ENCODE measurements at regions not wholly inside any gene's neighbourhood (a gene's known extent, or its start where the extent isn't known, plus 50 kb on each side); places are given as distances from the start of the nearest gene placed in this dataset.
A peak's percentile ranks its signal among the peaks of the same experiment; 100 is the strongest.

DNA sequence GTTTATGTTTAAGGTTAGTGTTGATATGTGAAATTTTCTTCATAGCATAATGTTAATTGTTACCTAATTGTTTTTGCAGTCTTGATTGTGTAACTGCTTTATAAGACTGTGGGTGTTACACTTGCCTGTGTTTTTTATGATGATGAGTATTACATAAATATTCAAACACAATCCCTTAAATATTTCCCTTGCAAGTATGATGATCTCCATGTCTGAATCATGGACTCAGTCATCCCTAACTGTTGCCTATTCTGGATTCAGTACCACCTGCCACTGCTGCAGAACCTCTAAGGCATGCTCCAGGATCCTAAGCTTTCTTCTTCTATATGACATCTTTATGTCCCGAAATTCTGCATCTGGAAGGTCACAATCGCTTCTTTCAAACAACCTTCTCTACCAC lies 246.3 kb upstream of the CLEC14A start:
- H3K9me3 ChIP-seq = no peaks in the 10 kb centered on the region
- H3K4me3 ChIP-seq = no peak overlapping the region
- no peaks in the 10 kb centered on the region for H3K36me3 ChIP-seq
- no peaks in the 10 kb centered on the region for H3K27me3 ChIP-seq
- no peak for DNase-seq

DNA sequence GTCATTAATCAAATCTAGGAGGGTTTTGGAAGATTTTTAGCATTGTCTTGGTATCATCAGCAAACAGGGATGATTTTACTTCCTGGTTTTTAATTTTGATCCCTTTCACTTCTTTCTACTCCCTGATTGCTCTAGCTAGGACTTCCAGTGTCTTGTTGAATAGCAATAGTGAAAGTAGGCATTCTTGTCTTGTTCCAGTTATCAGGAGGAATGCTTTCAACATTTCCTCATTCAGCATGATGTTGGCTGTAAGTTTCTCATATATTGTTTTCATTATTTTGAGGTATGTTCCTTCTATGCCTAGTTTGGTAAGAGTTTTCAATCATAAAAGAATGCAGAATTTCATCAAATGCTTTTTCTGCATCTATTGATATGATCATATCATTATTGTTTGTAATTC lies 244.2 kb upstream of the CLEC14A start:
- Histone ChIP-seq H3K27me3 (no peaks in the 10 kb centered on the region), H3K9me3 (no peaks in the 10 kb centered on the region), H3K36me3 (no peaks in the 10 kb centered on the region), H3K4me3 (no peak overlapping the region)
- DNase-seq = no peak

DNA sequence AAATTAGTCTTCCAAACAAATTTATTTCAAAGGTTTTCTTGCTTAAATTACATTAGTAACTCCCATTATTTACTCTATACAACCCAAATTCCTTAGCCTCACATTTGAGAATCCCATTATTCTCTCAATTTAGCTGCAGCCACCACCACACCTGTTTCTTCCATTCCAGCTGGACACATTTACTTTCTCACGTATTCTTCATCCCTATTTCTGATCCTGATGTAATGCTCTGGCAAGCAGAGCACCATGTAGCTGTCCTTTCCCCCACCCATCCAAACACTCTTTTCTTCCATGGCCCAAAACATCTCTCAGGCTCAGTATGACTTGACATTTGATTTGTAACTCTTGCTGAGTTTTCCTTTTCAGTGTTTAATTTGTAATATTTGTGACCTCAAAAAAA lies 240.2 kb upstream of the CLEC14A start:
- DNase-seq = no peak
- no peak overlapping the region for H3K4me3 ChIP-seq
- H3K9me3 ChIP-seq = no peaks in the 10 kb centered on the region; the same call in 1 of the 2 replicates
- no peaks in the 10 kb centered on the region for H3K36me3 ChIP-seq
- no peaks in the 10 kb centered on the region for H3K27me3 ChIP-seq

DNA sequence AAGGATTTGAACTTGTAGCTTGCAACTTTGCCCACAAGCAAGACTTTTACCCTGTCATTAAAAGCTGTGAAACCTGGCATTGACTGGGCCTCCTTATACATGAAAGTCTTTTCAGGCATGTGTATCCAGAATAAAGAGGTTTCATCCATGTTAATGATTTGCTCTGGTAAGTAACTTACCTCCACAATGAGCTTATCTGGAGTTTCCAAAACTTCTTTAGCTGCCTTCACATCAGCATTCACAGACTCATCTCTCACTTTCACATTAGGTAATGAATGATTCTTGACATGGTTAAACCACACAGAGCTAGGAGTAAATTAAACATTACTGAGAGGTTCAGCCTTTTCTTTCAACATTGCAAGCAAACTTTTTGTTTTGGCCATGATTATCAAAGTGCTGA lies 234.4 kb upstream of the CLEC14A start:
- Histone ChIP-seq H3K27me3 (no peaks in the 10 kb centered on the region), H3K36me3 (no peaks in the 10 kb centered on the region), H3K4me3 (no peak overlapping the region), H3K9me3 (no peaks in the 10 kb centered on the region; the same call in 1 of the 2 replicates)
- no peak for DNase-seq

DNA sequence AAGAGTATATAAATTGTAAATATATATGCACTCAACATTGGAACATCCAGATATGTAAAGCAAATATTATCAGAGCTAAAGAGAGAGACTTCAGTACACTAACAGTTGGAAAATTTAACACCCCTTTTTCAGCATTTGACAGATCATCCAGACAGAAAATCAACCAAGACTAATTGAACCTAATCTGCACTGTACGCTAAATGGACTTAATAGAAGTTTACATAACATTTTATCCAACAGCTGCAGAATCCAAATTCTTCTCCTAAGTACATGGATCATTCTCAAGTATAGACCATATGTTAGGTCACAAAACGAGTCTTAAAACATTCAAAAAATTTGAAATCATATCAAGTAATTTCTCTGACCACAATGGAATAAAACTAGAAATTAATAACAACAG lies 229.1 kb upstream of the CLEC14A start:
- H3K36me3 ChIP-seq = no peaks in the 10 kb centered on the region
- DNase-seq = no peak
- H3K4me3 ChIP-seq = no peak overlapping the region
- no peaks in the 10 kb centered on the region for H3K27me3 ChIP-seq
- H3K9me3 ChIP-seq = no peaks in the 10 kb centered on the region

DNA sequence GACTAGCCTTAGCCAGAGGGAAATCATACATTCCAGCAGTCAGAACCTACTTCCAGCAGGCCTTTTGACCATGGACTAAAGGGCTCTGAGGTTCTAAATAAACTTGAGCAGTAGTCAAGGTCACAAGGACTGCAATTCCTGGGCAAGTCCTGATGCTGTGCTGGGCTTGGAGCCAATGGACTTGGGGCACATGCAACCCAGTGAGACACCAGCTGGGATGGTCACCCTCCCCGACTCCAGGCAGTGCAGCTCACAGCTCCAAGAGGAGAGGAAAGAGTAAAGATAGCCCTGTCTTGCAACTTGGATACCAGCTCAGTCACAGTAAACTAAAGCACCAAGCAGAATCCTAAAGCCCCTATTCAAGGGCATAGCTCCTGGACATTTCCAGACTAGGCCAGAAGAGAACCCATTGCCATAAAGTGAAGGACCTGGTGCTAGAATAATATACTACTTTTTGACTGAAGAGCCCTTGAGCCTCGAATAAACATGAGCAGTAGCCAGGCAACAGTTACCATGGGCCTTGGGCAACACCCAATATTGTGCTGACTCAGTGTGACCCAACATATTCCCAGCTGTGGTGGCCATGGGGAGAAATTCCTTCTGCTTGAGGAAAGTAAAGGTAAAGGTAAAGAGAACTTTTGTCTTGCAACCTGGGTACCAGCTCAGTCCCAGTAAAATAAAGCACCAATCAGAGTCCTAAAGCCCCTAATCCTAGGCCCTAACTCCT lies 226.2 kb upstream of the CLEC14A start:
- Histone ChIP-seq H3K4me3 (no peak overlapping the region), H3K27me3 (no peaks in the 10 kb centered on the region), H3K36me3 (no peaks in the 10 kb centered on the region), H3K9me3 (no peaks in the 10 kb centered on the region)
- peak; percentile 28 for DNase-seq

DNA sequence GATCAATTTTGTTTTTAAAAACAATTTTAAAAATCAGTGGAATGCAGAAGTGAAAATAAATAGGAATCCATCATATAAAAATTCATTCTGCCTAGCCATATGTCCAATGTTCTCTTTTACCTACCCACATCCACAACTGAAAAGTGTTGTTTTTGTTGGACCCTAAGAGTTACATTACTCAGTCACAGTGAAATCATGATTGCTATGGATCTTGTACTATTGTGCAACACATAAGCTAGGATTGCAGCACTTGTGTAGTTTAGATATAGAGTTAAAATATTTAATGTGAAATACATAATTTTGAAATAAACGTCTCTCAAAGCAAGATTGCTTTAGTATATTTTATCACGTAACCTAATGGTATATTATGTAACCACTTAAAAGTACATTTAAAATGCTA lies 213.3 kb upstream of the CLEC14A start:
- Histone ChIP-seq H3K27me3 (no peaks in the 10 kb centered on the region), H3K36me3 (no peaks in the 10 kb centered on the region), H3K9me3 (no peaks in the 10 kb centered on the region), H3K4me3 (no peak overlapping the region)
- DNase-seq = no peak

DNA sequence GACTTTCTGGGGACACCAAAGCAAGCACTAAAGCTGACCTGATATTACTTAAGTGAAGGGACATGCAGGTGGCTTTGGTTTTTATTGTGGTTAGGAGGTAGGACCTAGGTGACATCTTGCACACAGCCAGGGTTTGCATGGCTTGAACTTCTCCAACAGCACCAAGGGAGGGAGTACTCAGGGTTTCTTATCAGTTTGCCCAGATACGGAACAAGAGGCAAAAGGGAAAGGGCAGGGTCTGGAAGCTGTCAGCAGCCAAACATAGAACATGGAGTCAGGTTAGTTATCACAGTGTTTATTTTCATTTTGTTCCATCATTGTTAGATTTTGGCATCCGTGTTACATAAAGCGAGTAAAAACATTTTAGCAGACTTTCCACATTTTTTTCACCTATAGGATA lies 186.3 kb upstream of the CLEC14A start:
- H3K4me3 ChIP-seq = no peak overlapping the region
- DNase-seq = no peak
- H3K27me3 ChIP-seq = no peaks in the 10 kb centered on the region
- no peaks in the 10 kb centered on the region for H3K36me3 ChIP-seq
- no peaks in the 10 kb centered on the region for H3K9me3 ChIP-seq

DNA sequence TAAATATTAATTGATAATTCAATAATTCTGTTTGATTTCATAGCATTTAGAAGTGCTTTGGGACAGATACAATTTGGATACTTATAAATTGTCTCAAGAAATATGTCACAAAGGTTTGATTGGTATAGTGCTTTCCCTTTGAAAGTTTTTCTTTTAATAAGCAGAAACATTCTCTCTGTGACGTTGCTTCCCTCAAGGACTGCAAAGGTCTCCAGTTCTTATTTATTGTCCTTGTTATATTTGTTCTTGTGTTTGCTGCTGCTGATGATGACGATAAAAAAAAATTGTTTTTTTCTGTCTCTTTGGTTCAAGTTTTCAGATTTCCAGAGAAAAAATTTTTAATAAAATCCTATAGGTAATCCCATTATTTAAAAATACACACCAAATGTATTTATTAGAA lies 176.3 kb upstream of the CLEC14A start:
- no peak overlapping the region for H3K4me3 ChIP-seq
- no peaks in the 10 kb centered on the region for H3K36me3 ChIP-seq
- H3K9me3 ChIP-seq = no peaks in the 10 kb centered on the region
- H3K27me3 ChIP-seq = no peaks in the 10 kb centered on the region
- DNase-seq = no peak

DNA sequence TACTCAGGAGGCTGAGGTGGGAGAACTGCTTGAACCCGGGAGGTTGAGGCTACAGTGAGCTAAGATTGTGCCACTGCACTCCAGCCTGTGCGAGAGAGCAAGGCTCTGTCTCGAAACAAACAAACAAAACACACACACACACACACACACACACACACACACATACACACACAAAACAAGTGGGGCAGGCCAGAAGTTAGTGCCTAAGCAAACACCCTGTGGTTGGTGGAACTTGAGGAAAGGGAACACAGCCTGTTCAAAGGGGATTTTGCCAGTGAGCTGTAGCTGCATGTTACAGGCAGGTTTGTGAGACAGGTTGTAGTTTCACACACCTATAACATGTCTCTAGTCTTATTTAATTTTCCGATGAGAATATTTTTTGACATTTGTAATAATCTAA lies 175.3 kb upstream of the CLEC14A start:
- DNase-seq = no peak
- Histone ChIP-seq H3K27me3 (no peaks in the 10 kb centered on the region), H3K36me3 (no peaks in the 10 kb centered on the region), H3K4me3 (no peak overlapping the region), H3K9me3 (no peaks in the 10 kb centered on the region)

DNA sequence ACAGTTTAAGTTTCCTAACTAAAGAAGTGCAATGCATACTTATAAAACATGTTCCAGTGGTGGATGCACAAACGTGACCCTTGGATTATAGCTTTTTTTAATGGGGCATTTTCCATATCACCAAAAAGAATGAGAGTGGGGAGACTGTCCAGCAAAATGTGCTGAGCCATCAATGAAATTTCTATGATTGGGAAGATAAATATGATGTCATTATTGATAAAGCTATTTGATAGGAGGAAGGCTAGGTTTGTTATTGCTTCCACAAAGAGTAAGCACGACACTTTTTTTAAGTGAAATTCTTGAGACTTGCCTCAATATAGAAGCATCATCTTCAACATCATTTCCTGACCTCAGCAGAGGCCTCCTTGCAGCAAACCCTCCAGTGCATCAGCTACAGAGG lies 174.6 kb upstream of the CLEC14A start:
- DNase-seq = no peak
- H3K36me3 ChIP-seq = no peaks in the 10 kb centered on the region
- no peak overlapping the region for H3K4me3 ChIP-seq
- H3K9me3 ChIP-seq = no peaks in the 10 kb centered on the region
- H3K27me3 ChIP-seq = no peaks in the 10 kb centered on the region

DNA sequence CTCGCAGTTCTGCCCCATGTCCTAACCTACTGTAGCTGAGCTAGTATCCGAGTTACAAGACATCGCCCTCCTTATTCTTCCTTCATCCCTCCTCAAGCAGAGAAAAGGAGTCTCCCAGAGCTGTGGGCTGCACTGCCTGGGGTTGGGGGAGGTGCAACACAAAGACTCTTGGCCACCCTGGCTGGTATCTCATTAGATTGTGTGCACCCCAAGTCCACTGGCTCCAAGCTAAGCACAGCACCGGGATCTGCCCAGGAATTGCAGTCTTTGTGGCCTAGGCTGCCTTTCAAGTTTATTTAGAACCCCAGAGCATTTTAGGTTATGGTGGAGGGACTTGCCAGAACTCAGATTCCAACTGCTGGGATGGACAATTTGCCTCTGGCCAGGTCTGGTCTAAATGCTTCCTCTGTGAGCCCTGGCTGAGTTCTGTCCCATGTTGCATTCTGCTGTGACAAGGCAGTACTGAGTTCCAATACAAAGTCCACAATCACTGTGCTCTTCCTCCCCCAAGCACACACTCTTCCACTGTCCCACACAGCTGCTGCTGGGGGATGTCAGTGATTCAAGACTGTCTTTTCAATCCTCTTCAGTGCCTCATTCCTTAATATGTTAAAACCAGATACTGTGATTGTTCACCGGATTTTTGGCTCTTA lies 169.6 kb upstream of the CLEC14A start:
- Histone ChIP-seq H3K36me3 (no peaks in the 10 kb centered on the region), H3K9me3 (no peaks in the 10 kb centered on the region), H3K27me3 (no peaks in the 10 kb centered on the region), H3K4me3 (no peak overlapping the region)
- no peak for DNase-seq

DNA sequence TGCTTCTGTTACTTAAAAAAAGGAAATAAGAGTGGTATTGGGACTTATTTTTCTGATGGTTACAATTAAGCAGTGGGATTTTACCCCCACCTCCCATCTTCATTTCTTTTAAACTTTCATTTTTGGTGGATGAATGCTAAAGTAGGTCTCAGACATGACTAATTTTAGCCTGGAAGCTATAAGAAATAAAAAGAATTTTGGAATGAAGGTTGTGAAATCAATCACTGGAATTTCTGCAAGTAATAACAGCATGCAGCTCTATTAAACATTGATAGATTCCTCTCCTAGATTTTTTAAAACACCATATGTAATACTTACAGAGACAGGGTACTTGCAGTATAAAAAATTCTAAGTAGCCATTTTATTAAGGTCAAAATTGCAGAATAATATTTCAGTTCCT lies 164.2 kb upstream of the CLEC14A start:
- Histone ChIP-seq H3K9me3 (no peaks in the 10 kb centered on the region), H3K27me3 (no peaks in the 10 kb centered on the region), H3K4me3 (no peak overlapping the region), H3K36me3 (no peaks in the 10 kb centered on the region)
- no peak for DNase-seq

DNA sequence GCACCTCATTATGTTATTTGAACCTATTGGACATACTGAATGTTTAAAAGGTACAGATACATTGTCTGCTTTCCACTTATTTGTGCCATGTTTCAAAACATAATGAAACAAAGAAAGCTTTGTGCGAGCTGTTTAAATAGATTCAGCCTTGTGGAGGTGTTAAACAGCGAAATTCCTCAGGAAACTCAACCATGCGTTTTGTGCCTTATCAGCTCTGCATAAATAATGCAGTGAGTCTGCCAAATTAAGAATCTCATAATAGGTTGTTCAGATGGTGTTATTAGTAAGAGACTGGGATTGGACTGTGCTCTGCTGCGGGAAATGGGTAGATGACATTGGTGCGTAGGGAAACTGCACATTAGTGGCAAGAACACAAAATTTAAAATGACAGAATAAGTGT lies 163.7 kb upstream of the CLEC14A start:
- H3K4me3 ChIP-seq = no peak overlapping the region
- H3K27me3 ChIP-seq = no peaks in the 10 kb centered on the region
- H3K9me3 ChIP-seq = no peaks in the 10 kb centered on the region
- H3K36me3 ChIP-seq = no peaks in the 10 kb centered on the region
- DNase-seq = no peak

DNA sequence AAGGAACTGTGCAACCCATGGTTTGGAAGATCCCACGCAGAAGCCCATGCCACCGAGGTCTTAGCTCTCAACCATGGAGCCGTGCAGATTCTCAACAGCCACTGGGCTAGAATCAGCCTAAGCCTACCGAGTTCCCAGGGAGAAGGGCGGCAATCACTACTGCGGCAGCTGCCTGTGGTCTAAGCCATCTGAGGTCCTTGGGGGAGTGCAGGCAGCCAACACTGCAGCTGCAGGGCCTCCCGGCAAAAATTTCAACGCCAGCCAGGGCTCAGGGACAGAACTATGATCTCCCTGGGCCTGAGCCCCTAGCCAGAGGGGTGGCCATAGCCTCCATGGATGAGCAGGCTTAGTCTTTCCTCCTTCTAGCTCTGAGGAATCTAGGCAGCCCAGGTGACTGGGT lies 156.8 kb upstream of the CLEC14A start:
- no peaks in the 10 kb centered on the region for H3K36me3 ChIP-seq
- no peak overlapping the region for H3K4me3 ChIP-seq
- H3K9me3 ChIP-seq = no peaks in the 10 kb centered on the region
- no peaks in the 10 kb centered on the region for H3K27me3 ChIP-seq
- DNase-seq = no peak

DNA sequence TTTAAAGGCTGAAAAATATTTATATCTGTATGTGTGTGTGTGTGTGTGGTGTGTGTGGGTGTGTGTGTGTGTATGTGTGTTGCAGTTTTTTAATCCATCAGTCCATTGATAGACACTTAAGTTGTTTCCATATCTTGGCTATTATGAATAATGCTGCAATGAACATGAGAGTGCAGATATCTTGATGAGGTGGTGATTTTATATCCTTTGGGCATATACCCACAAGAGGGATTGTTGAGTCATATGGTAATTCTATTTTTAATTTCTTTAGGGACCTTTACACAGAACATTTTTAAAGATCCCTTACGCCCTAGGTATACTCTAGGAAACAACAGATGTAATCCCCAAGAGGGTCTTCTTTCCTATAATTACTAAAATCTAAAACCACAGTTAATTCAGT lies 154.5 kb upstream of the CLEC14A start:
- no peak for DNase-seq
- Histone ChIP-seq H3K4me3 (no peak overlapping the region), H3K27me3 (no peaks in the 10 kb centered on the region), H3K9me3 (no peaks in the 10 kb centered on the region), H3K36me3 (no peaks in the 10 kb centered on the region)

DNA sequence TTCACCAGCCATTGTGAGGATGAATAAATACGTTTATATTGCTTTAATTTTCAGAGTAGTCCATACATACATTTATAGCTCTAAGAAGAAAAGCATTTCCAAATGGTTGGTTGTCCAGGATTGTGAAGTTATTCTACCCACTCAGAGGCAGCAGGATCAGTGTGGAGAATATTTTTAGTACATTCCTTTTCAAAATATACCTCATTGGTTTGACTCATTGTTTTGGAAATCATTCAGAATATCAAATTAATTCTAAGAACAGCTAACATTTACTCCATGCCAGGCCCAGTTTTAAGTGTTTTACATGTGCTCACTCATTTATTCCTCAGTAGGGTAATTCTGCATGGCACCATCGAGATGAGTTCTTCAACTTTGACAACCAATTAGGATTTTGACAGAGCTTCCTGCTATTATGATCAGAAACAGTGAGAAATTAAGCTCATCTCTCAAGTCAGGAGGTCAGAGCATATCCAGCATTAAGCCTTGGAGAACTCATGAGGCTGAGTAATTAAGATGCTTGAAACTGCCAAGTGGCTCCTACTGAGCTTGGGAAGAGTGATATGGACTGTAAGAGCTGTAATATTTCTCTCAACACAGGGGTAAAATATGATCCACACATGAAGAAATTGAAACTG lies 153.3 kb upstream of the CLEC14A start:
- H3K9me3 ChIP-seq = no peaks in the 10 kb centered on the region
- H3K27me3 ChIP-seq = no peaks in the 10 kb centered on the region
- no peak overlapping the region for H3K4me3 ChIP-seq
- no peak for DNase-seq
- no peaks in the 10 kb centered on the region for H3K36me3 ChIP-seq
